COLO668 (cell line): ENCODE measurements at regions not wholly inside any gene's neighbourhood (a gene's known extent, or its start where the extent isn't known, plus 50 kb on each side); places are given as distances from the start of the nearest gene placed in this dataset.

Experiments
- DNase-seq: peaks from one replicate; lab custom pipeline; 2025; ENCODE audit not compliant: unreplicated experiment; lab: John Stamatoyannopoulos, UW

DNA sequence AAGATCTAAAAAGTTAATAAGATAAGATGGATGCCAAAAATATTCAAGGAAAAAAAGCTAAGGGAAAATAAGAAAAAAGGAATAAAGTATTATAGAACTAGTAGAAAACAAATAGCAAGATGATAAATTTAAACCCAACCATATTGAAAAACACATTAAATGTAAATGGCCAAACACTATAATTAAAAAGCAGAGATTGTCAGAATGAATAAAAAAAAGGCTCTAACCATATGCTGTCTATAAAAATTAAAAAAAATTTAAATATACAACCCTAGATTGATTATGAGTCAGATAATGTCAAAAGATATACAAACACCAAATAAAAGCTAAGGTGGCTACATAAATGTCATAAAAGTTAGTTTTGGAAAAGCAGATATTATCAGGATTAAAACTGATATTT lies 617.5 kb upstream of the SGCG start:
- no peak for DNase-seq

DNA sequence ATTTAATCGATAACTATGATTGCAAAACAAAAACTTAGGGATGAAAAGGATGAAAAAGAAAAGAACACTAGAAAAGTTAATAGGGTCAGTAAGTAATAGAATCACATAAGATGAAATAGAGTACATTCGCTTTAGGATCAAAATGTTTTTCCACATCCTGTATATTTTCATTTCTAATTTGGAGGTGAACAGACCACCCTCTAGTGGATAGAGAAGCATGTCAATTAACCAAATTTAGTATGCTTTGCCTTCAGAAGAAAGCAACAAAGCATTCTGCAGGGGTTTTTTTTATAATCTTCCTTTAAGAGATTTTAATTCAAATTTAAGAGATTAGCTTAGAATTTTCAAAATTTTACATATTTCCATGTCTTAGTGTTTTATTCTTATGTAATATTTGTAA lies 611.0 kb upstream of the SGCG start:
- no peak for DNase-seq

DNA sequence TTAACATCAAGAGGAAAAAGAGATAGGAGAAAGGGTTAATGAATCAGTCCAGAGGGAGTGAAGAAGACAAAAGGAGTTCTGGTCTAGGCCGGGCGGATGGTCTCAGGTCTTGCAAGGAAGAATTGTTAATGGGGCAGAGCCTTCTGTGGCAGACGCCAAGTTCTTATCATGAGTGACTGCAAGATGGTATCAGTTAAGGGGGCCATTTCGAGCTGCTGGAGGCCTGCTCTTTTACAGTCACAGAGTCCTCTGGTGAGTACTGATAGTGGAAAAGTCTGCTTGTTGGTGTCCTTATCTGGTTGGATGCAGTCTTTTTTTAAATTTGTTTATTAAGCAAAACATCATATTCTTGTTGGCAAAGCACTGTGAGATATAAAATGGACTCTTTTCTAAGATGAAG lies 590.9 kb upstream of the SGCG start:
- DNase-seq, result no peak

DNA sequence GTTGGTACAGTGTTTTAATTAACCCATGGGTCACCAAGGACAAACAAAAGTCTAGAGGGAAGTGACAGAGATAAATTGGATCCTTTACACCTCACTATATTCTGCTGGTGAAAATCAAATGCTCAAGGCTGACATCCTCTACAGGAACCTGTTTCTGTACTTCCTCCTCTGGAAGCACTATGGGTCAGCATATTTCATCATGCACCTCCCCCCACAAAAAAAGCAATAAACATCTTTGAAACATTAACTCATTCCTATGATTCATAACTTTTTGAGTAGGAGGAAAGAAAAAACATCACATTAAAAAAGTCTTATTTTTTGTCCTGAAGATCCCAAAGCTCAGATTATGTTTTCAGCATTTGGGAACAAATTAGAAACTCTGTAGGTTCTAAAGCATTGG lies 588.3 kb upstream of the SGCG start:
- DNase-seq, result no peak

DNA sequence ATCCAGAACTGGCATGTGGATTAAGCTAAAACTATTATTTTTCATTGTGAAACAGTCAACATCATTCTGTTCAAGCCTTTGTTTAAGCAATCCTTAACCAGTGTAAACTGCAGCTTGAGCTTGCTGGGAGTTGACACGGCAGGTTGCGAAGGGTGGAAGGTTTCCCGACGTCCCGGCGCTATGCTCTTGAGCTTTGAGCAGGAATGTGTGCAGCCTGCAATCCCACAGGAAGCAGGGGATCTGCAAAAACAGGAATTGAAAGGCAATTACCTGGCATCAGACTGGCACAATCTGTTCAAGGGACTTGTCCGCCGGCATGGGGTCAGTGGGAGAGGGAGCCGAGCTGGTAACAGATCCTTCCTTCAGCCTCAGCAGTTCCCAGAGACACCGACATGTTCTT lies 586.7 kb upstream of the SGCG start:
- DNase-seq, result no peak

DNA sequence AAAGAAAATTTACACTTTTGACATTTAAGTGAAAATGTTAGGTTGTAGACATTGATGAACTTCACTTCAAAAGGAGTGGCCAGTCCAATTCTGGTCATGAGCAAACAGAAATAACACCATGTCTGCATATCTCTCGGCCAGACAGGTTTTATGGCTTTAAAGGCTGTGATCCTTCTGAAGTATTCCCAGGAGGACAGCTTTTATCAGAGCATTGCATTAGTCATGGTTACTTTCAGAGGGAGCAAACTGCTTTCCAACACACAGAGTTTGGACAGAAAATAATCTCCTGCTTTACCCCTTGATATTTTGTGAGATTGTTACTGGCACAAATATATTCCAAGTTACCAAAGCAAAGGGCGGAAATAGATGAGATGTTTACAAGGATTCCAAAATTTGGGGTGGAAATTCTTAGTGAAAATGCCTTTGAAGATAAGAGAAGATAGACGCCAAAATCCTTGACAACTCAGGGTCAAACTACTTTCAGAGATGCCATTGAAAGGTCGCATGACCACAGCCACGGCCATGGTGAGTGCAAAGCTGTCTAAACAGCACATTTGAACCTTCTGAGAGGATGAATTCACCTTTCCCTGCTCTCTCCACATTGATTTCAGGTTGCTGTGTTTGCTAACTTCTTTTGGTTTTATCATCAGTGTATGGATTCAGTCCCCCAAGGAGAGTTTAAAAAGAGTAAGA lies 584.5 kb upstream of the SGCG start:
- no peak for DNase-seq

DNA sequence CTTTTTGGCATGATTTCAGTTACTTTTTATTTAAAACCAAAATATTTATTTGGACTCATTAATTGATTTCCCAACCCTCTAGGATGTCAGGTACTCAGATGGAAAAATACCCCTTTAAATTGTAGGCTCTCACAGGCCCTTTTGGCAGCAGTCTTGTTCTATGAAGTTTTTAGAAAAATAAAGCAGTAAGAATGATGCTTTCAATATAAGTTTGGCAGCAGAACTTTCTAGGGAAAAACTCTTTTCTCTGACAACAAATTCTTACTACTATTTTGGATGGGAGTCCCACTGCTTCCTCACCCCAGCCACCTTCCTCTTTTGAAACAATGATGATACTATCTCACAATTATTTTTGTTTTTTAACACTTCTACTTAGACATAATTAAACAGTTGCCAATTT lies 581.6 kb upstream of the SGCG start:
- DNase-seq, result no peak

DNA sequence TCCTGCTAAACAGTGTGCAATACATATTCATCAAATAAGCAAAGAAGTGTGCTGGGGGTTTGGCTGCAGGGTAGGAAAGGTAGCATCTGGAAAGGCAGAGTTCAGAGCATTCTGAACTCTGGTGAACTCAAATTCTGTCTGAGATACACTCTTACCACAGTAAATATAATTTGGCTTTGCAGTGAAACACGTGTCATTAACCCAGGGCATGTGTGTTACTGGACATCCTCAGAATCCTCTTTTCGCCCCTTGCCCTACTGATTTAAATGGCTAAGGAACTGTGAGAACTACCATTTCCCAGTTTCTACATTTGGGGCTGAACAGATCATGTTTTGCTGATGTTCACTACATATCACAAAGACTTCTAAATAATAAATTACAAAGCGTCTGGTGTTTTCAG lies 562.8 kb upstream of the SGCG start:
- no peak for DNase-seq

DNA sequence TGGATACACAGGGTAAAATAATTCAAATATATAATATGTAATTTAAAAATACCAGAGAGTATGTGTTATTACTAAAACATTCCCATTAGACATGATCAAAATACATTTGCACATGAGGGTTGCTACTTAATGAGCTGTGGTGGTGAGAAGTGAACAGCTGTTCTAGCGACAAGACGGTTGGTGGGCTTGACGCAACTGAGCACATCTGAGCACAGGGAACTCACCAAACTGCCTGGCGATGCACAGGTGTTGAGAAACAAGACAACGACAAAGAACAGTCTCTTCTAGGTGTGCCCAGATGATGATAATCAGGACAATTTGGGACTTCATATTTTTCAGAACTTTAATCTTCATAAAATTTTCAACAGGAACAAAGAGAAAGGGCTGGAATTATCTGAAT lies 555.1 kb upstream of the SGCG start:
- DNase-seq, result no peak

DNA sequence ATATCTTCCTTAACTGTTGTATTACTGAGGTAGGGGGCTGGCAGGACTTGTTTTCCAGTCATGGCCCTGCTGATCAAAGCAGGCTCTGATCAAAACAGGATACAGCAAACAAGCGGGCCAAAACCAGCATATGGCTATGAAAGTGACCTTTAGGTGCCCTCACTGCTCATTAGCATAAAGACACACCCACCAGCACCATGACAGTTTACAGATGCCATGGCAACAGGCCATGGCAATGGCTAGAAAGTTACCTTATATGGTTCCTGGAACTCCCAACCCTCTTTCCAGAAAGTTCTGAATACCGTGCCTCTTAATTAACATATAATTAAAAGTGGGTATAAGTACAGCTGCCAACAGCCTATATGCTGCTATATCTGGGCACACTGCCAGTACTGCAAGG lies 551.4 kb upstream of the SGCG start:
- DNase-seq, result no peak

DNA sequence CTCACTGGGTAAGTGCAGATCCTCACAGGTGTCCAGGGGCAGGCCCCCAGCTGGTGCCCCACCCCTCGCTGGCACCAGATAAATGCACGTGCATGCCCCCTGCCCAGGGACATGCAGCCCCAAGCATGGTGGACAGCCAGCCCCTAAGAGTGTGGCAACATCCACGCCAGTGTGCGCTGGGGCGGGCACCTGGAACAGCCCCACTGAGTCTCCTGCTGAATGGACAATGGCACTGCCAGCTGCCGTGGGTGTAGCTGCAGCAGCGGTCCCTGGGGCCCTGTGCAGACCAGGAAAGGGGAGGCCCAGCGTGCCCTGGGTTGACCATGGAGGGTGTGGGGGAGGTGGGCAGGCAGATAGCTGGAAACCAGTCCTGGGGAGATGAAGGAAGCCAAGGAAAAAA lies 538.7 kb upstream of the SGCG start:
- no peak for DNase-seq

DNA sequence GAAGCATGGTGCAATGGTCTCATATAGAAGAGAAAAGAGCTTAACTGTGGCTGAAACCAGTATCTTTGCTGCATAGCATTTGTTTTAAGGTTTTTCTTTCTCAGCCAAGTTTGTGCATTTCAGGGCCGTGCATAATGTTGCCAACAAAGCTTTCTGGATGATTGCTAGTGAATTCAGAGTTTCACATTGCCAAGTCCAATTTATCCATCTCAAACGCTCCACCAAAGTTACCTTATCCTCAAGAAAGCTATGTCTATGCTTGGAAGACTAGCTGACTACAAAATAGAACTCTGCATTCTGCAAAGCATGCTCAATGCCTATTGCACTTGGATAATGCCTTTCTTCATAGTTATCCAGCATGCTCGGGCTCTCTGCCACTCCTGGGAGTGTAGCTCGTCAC lies 535.8 kb upstream of the SGCG start:
- no peak for DNase-seq

DNA sequence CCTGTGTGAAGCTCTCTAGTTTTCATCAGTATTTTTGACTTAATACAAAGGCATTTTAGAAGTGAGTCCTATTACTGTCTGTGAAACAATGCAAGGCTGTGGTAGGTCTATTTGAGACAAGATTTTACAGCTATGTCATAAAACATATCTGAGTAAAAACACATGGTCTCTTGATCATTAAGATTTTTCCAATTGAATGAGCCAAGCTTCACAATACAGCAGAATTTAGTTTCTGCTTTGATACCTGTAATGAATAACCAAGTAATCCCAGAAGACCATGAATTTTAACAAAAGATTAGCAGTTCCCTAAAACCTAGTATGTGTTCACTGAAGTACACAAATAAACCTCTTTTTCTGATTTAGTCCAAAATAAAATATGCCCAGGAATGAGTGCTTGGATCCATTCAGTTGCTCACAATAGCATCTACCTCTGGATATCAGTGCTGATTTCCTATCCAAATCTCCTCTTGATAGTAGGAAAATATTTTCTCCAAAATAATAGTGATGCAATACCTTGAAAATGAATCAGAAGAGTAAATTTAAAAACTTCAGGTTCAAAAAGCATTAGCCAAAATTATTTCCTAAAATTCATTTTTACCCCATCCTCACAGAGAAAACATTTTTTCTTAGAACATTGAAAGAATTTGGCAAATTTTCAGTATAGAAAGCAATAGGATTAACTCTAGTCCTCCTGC lies 533.5 kb upstream of the SGCG start:
- no peak for DNase-seq

DNA sequence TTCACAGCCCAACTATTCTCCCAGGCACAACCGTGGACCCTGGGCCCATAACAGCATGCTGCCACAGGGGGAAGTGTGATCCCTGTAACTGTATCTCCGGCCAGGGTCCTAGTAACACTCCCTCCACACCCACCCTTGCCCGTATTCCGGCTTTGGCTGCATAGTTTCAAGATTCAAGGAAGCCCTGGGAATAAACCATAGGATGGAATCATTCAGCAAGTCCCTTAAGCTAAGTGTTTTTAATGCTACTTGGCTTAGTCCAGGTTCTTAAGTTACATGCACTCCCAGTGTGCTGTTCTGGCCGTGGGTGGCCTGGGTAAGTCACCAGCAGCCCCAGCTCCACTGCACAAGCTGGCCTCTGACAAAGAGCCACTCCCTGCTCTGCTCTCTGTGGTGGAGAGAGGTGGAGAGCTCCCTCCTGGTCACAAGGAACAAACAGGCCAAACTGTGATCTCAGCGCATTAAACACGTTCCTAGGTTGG lies 532.4 kb upstream of the SGCG start:
- no peak for DNase-seq

DNA sequence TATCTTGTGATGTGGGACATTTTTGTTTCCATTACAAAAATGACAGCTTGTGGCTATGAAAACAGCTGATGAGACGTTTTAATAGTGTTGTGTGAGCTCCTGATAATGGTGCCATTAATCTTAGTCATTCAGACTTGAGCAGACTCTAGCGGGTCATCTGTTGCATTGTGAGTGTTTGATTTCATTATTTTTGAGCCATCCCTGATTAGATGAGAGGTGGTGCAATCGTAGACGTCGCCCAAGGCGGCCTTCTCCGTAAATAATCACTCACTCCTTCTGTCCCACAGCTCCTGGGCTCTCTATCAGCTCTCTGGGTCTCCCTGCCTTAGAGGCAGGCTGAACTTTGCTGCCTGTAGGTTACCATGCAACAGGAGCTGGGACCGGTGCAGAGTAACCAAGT lies 528.0 kb upstream of the SGCG start:
- DNase-seq, result no peak

DNA sequence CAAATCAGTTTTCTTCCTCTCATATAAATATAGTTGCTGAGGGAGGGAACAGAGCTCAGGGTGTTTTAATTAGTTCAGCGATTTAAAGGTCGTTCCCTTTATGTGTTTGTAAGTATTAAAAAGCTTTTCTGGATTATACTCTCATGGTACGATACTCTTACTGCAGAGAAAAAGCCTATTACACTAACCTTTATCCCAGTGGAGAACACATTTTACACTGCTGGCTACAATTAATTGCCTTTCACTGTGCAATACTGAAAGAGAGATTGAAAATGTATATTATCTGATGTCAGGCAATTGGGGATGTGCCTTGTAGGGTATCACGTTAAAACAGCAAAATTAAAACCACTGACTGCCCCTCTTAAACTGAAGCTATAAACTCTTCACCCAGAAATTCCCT lies 526.9 kb upstream of the SGCG start:
- DNase-seq, result no peak

DNA sequence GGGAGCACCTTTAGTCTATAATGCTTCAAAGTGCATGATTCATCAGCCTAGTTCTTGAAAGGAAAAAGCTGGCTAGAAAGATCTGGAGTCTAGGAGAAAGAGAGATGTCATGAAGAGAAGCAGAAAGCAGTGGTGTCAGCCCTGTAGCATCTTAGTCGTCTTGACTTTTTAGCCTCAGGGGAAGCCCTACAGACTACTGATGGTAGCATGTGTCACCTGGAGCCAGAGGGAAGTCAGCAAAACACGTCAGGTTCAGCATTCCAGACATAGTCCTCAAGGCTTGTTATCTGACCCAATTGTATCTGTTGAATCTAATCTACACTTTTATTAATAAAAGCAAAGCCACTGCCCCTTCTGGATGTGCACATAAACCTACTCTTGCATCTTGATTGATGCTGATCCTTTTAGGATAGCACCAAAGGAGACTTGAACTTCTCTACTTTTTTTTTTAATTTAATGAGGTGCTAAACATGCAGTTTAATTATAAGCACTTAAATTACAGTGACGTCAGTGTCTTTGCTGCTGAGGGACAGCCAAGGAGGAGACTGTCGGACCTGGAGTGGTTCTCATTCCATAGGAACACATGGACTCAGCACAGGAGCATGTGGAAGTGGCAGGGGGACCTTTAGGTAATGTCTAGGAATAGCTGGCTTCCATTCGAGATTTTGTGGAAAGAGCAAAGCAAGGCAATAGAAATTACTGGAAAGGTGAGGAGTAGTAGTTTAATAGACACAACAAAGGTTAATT lies 525.5 kb upstream of the SGCG start:
- DNase-seq, result no peak

DNA sequence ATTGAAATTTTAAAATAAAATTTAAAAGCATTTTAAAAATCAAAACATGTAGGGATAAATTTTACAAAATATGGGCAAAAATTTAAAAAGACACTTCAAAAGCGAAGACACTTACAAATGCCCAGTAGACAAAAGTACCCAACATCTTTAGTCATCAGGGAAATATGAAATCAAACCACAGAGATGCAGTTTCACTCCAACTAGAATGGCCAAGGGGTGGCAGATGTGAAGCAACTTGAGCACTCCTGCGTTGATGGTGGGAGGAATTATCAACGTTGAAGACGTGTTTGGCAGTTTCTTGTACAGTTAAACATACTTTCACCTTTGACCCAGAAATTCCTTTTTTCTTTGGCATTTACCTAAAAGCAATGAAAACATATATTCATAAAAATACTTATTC lies 518.0 kb upstream of the SGCG start:
- no peak for DNase-seq

DNA sequence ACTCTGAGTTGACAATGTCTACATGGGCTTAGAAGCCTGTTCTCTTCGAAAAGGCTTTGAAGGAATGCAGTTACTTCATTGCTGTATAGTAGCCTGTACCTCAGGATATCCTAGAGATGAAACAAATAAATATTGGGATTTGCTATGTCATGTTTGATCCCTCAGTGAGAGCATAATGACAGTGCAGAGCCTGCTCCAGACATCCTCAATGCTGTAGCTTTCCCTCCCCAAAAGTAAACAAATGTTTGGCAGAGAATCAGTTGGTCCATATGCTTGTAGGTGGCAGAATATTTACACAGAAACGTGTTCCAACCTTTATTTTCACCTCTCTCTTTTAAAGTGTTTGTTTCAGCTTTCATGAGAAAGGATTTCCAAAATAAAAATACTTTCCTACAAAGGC lies 515.3 kb upstream of the SGCG start:
- DNase-seq, result peak; percentile 71

DNA sequence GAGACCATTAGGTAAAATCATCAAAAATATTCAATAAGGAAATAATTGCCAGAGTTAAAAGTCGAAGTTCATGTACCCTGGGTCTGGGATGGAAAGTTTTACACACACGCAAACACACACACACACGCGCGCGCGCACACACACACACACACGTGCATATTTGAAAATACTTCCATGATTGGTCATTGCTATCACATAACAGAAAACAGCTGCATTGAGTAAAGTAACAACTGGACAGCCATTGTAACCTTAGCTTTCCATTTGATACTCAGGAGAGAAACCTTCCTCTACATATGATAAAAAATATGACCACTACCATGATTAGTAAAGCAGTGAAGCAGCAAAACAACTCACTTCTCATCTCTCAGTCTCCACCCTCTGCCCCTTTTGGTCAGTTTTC lies 490.0 kb upstream of the SGCG start:
- no peak for DNase-seq

DNA sequence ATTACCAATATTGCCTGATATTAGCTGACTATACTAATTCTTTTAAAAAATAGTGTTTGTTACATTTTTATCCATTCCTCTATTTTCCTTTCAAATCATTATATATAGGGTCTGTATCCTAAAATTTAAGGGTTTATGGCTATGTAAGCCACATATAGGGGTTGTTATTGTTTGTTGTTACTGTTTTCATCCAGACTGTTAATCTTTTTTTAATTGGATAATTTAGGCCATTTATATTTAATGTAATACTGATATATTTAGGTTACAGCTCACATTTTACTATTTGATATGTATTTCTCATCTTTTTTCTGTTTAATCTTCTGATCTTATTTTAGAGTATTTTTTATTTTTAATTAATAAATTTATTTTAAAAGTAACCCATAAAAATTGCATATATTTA lies 487.1 kb upstream of the SGCG start:
- DNase-seq, result no peak

DNA sequence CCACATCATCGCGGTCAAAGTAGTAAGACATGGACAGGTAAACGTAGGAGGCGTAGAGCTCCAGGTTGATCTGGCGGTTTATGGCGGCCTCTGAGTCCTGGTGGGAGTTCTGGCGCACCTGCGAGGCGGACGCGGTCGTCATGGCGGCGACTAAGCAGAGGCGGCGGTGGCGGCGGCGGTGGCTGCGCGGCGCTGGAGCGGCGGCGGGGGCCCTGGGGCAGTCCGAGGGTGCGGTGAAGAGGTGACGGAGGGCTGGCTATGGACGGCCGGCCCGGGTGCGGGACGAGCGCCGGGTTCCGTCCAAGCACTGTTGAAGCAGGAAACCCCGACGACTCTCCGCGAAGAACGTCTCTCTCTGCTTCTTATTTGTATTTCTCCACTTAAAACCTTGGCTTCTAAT lies 484.3 kb upstream of the SGCG start:
- DNase-seq, result no peak
